ENCODE measurements at regions not wholly inside any gene's neighbourhood (a gene's known extent, or its start where the extent isn't known, plus 50 kb on each side); places are given as distances from the start of the nearest gene placed in this dataset.
"Not testable (repeated sequence)": the region's sequence is repeated elsewhere in the genome, so short reads cannot be mapped to it uniquely, and the experiment has no call there.

- TF ChIP-seq CTCF (IDR thresholded peaks at IDR 0.05), result no peak
- Mint-ChIP-seq H3K36me3 (ENCODE audit: low read depth) (no peaks in the 10 kb centered on the region), H3K9me3 (ENCODE audit: low read depth) (peaks cover 29% of the 10 kb centered on the region), H3K4me3 (ENCODE audit: unreplicated experiment) (no peak overlapping the region), H3K27me3 (ENCODE audit: low read depth) (no peaks in the 10 kb centered on the region), H3K27ac (ENCODE audit: unreplicated experiment) (no peak overlapping the region), H3K4me1 (ENCODE audit: low read depth) (no peaks in the 10 kb centered on the region)
- no peak for DNase-seq (ENCODE audit: low spot score)
Observed at GRCh38 chrX:81876437-81876836, 674.5 kb downstream of the SH3BGRL start.

GRCh38 chrX:81890521-81890920 lies 688.6 kb downstream of the SH3BGRL start:
- Mint-ChIP-seq H3K4me3 (ENCODE audit: unreplicated experiment) (no peak overlapping the region), H3K36me3 (ENCODE audit: low read depth) (no peaks in the 10 kb centered on the region), H3K27ac (ENCODE audit: unreplicated experiment) (no peak overlapping the region), H3K27me3 (ENCODE audit: low read depth) (no peaks in the 10 kb centered on the region), H3K9me3 (ENCODE audit: low read depth) (peaks cover 27% of the 10 kb centered on the region), H3K4me1 (ENCODE audit: low read depth) (no peaks in the 10 kb centered on the region)
- TF ChIP-seq CTCF (IDR thresholded peaks at IDR 0.05), result no peak
- no peak for DNase-seq (ENCODE audit: low spot score)

GRCh38 chrX:81900522-81900921 lies 698.6 kb downstream of the SH3BGRL start:
- H3K9me3 Mint-ChIP-seq (ENCODE audit: low read depth), result peaks cover 32% of the 10 kb centered on the region

GRCh38 chrX:81925812-81926211 lies 723.9 kb downstream of the SH3BGRL start:
- Mint-ChIP-seq H3K4me3 (ENCODE audit: unreplicated experiment) (no peak overlapping the region), H3K36me3 (ENCODE audit: low read depth) (no peaks in the 10 kb centered on the region), H3K27ac (ENCODE audit: unreplicated experiment) (no peak overlapping the region), H3K9me3 (ENCODE audit: low read depth) (peaks cover 45% of the 10 kb centered on the region), H3K27me3 (ENCODE audit: low read depth) (no peaks in the 10 kb centered on the region), H3K4me1 (ENCODE audit: low read depth) (no peaks in the 10 kb centered on the region)
- no peak for TF ChIP-seq CTCF (IDR thresholded peaks at IDR 0.05)
- no peak for DNase-seq (ENCODE audit: low spot score)

More at GRCh38 chrX:81900522-81900921, 698.6 kb downstream of the SH3BGRL start:
- no peaks in the 10 kb centered on the region for H3K4me1 Mint-ChIP-seq (ENCODE audit: low read depth)
- no peak for TF ChIP-seq CTCF (IDR thresholded peaks at IDR 0.05)
- no peaks in the 10 kb centered on the region for H3K27me3 Mint-ChIP-seq (ENCODE audit: low read depth)
- no peaks in the 10 kb centered on the region for H3K36me3 Mint-ChIP-seq (ENCODE audit: low read depth)
- no peak overlapping the region for H3K27ac Mint-ChIP-seq (ENCODE audit: unreplicated experiment)
- no peak for DNase-seq (ENCODE audit: low spot score)
- H3K4me3 Mint-ChIP-seq (ENCODE audit: unreplicated experiment), result no peak overlapping the region

GRCh38 chrX:81945911-81946310 lies 744.0 kb downstream of the SH3BGRL start:
- not testable (repeated sequence) for H3K36me3 Mint-ChIP-seq (ENCODE audit: low read depth); H3K4me3 Mint-ChIP-seq (ENCODE audit: unreplicated experiment); H3K27me3 Mint-ChIP-seq (ENCODE audit: low read depth); H3K4me1 Mint-ChIP-seq (ENCODE audit: low read depth); H3K27ac Mint-ChIP-seq (ENCODE audit: unreplicated experiment); DNase-seq (ENCODE audit: low spot score)
- peaks cover 42% of the 10 kb centered on the region for H3K9me3 Mint-ChIP-seq (ENCODE audit: low read depth)

- no peaks in the 10 kb centered on the region for H3K36me3 Mint-ChIP-seq (ENCODE audit: low read depth)
- H3K27ac Mint-ChIP-seq (ENCODE audit: unreplicated experiment), result no peak overlapping the region
- DNase-seq (ENCODE audit: low spot score), result no peak
- no peak for TF ChIP-seq CTCF (IDR thresholded peaks at IDR 0.05)
- H3K4me1 Mint-ChIP-seq (ENCODE audit: low read depth), result no peaks in the 10 kb centered on the region
- H3K9me3 Mint-ChIP-seq (ENCODE audit: low read depth), result peaks cover 2% of the 10 kb centered on the region
- H3K4me3 Mint-ChIP-seq (ENCODE audit: unreplicated experiment), result no peak overlapping the region
- H3K27me3 Mint-ChIP-seq (ENCODE audit: low read depth), result no peaks in the 10 kb centered on the region
Observed at GRCh38 chrX:81957318-81957717, 755.4 kb downstream of the SH3BGRL start.
